ENCODE measurements at regions not wholly inside any gene's neighbourhood (a gene's known extent, or its start where the extent isn't known, plus 50 kb on each side); places are given as distances from the start of the nearest gene placed in this dataset.

DNA sequence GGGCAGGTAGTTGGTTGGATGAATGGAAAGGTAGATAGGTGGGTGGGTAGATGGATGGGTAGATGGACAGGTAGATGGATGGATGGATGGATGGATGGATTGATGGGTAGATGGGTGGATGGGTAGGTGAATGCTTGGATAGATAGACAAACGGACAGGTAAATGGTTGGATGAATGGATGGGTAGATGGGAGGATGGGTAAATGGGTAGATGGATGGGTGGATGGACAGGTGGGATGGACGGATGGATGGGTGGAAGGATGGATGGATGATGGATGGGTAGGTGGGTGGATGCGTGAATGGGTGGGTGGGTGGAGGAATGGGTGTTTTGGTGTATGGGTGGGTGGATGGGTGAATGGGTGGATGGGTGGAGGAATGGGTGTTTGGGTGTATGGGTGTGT is 50.1 kb upstream of the ASAP2 start:
- DNase-seq (ENCODE audit: low read depth) = no peak
- in situ Hi-C loops (cut with HindIII; ENCODE audit: low pct_unique_long_range_greater_than_20kb, low sequenced_read_pairs) = no loop called here

DNA sequence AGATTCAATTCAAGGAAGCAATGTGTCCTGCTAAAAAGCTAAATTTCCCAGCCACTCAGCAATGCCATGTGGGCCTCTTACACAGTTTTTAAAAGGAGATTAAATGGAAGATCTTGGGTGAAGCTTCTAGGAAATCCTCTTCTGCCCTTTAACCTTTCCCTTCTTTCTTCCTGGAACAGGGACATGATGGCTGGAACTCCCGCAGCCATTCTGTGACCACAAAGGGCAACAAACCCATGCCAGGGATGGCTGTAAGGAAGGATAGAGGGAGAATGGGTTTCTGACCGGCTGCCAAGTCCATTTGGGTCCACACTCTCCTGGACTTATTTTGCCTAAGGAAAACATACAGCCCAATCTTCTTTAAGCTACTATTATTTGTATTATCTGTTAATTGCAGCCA is 52.6 kb upstream of the ASAP2 start:
- in situ Hi-C loops (cut with HindIII; ENCODE audit: low pct_unique_long_range_greater_than_20kb, low sequenced_read_pairs) = no loop called here

DNA sequence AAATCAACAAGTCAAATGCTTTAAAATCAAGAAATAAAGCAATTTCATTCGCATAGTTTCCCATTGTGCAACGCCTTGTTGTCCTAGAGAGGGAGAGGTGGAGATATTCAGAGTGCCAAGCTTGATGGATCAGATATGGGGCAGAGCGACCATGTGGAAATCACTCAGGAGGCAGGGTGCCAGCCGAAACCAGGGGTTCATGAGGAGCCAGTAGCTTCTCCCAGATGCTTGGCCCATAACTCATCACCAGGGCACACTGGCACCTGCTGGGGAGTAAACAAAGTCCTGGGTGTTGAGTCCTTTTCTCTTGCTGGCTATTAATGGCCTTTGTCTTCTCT is 53.0 kb upstream of the ASAP2 start:
- in situ Hi-C loops (cut with HindIII; ENCODE audit: low pct_unique_long_range_greater_than_20kb, low sequenced_read_pairs) = no loop called here
- no peak for DNase-seq (ENCODE audit: low read depth)

More for the DNA sequence above, 52.6 kb upstream of the ASAP2 start:
- no peak for DNase-seq (ENCODE audit: low read depth)

DNA sequence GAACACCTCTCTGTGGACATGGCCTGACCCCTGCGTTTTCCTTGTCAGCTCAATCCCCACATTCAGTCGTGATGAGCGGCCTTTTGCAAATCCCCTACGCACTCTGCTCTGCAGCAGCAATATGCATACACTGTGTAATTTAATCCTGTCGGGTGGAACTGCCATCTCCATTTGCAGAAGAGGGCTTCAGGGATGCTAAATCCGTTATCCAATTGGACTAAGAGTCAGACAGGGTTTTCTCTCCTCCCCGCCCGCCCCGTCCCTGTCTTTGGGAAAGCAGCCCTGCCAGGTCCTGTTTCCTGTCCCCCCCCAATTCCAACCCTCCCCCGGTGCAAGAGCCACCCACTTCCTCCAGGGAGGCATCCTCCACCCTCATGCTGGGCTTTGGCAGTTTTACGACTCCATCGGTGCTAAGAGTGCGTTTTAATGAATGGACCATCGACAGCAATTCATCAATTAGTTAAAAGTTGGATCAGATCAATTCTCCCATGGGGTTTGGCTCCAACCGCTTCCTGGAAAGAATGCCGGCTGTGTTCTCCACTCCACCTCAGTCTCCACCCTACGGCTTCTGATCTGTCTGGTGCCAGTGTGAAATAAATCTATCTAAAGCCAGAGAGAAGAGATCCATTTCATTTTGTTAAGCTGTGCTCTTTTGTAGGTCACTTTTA is 53.5 kb upstream of the ASAP2 start:
- in situ Hi-C loops (cut with HindIII; ENCODE audit: low pct_unique_long_range_greater_than_20kb, low sequenced_read_pairs) = no loop called here
- no peak for DNase-seq (ENCODE audit: low read depth)

DNA sequence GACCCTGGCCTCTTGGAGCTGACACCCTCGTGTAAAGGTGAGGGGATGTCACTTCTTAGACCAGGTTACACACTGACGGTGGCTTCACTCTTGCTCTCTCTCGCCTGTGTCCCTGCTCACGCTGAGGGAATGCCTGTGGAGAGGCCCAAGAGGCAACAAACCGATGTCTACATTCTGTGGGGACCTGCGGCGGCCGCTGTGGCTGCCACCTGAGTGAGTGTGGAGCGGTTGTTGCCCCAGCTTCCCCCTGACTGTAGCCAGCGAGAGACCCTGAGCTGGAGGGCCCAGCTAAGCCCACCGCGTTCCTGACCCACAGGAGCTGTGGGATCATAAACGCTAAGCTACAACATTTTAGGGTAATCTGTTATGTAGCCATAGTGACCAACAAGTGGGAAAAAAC is 55.7 kb upstream of the ASAP2 start:
- no peak for DNase-seq (ENCODE audit: low read depth)
- in situ Hi-C loops (cut with HindIII; ENCODE audit: low pct_unique_long_range_greater_than_20kb, low sequenced_read_pairs) = no loop called here

DNA sequence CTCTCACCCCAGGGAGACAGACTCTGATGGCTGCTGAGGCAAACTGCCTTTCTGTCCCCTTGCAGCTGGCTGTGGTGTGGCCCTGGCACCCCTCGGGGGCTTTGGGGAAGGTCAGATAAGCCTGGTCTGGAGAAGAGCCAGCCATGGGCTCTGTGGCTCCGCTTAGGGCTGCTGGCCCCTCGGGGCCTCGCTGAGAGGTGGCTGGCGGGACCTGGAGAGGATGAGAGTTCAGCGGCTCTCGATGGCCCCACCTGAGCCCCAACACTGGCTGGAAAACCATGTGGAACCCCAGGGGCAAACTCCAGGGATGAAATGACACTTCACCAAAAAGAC is 56.1 kb upstream of the ASAP2 start:
- in situ Hi-C loops (cut with HindIII; ENCODE audit: low pct_unique_long_range_greater_than_20kb, low sequenced_read_pairs) = no loop called here
- DNase-seq (ENCODE audit: low read depth) = no peak

DNA sequence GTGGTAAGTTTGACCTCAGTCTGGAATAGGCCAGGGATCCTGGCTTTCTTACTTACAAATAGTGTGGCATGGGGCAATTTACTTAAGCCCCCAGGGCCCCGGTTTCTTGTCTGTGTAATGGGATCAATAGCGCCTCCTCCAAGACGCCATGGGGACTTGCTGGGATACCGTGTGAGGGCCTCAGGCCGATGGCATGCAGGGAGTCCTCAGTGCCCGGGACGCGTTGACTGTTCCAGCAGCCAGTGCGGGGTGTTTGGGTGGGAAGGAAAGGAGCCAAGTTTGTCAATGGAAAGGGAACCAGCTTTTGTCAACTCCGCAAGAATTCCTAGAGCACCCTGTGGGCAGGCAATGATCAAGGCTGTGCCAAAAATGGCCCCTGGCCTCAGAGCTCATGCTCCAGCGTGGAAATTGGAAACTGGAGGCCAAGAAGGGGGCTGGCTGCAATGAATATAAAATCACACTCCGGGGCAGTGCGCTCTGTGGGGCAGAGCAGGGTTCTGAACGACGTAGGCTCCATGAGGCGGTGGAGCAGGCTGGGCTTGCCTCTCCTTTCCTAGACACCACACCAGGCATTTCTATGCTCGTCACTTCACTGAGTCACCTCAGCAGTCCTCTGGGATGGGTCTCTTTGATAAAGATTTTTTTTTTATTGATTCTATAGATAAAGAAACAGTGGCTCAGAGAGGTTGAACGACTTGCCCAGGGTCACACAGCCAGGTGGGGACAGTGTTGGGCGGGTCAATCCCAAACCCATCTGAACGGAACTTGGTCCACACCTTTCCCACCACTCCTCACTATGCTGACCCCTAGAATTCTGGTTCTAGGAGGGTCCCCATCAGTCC is 56.7 kb upstream of the ASAP2 start:
- no peak for DNase-seq (ENCODE audit: low read depth)
- in situ Hi-C loops (cut with HindIII; ENCODE audit: low pct_unique_long_range_greater_than_20kb, low sequenced_read_pairs) = no loop called here

DNA sequence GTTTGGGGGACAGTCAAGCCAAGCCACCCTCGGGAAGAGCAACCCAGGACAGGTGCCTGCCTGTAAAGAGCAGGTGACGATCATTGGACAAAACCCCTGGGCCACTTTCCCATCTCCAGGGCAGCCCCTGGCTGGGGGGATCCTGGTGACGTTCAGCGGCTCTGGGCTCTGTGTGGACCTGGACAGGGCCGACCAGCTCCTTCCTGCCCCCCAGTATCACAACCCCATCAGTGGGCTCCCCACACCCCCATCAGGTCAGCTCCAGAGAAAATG is 57.3 kb upstream of the ASAP2 start:
- no peak for DNase-seq (ENCODE audit: low read depth)
- in situ Hi-C loops (cut with HindIII; ENCODE audit: low pct_unique_long_range_greater_than_20kb, low sequenced_read_pairs) = no loop called here

DNA sequence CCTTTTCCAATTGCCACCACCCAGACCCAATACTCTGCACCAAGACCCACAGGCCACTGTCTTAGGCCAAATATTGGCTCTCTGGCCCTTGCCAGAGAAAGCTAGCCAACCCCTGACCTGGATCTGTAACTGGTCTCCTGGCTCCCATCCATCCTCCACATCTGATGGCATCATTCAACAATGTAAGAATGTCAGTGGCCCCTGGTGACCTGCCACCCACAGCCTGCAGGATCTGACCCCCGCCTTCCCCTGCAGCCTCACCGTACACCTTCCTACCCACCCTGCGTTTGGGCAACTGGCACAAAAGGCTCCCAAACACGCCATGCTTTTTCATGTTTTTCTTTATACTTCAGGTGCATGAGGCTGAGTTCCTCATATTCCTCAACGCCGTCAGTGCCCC is 60.0 kb upstream of the ASAP2 start:
- in situ Hi-C loops (cut with HindIII; ENCODE audit: low pct_unique_long_range_greater_than_20kb, low sequenced_read_pairs) = no loop called here

DNA sequence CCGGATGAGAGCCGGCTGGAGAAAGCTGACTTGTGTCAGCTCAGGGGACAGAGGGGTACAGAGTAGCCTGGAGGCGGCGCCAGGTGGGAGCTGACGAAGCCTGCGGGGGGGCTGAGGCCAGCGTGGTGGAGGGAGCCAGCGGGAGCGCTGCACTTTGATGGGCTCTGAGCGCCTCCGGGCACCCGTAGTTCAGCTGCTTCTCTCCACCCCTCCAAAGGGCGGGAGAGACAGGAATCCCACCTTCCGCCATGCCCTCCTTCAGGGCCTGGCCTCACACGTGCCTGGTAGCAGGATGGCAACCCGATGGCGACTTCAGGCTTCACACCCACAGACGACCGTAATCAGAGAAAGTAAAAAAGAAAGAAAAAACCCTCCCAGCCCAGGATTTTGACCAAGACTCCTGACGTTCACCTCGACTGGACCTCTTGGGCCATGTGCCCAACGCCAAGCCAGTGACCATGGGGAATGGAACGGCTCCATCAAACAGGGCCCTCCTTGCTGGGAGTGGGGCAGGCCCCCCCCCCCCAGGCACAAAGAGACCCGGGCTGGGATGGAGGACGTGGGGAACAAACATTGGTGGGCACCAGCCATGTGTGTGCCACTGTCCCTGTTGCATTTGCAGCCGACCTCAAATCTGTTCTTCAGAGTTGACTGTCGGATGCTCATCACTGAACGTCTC is 60.7 kb upstream of the ASAP2 start:
- DNase-seq (ENCODE audit: low read depth) = no peak
- in situ Hi-C loops (cut with HindIII; ENCODE audit: low pct_unique_long_range_greater_than_20kb, low sequenced_read_pairs) = no loop called here

More for the DNA sequence above, 60.0 kb upstream of the ASAP2 start:
- no peak for DNase-seq (ENCODE audit: low read depth)

DNA sequence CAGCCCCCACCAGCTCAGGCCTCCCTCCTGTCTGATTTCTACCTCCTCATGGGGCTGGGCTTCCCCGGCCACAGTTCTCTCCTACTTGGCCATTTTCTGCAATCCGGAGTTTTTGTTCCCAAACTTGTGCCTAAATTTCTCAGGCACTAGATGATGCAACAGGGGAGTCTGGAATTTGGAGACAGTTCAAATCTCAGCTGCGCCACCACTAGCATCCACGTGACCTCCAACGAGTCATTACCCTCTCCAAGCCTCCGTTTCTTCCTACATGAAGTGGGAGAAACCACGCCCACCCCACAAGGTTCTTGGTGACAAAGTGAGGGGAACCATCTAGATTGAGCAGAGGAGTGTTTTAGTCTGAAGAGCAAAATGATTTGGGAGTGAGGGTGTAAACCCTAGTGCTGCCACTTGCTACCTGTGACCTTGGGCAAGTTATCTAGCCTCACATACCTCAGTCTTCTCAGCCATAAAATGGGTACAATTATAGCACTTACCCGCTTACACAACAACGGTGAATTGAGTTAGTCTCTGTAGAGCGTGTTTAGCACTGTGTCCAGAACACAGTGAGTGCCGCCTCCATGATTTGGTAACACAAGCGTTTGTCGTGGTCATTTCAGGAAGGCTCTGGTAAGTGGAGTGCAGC is 61.4 kb upstream of the ASAP2 start:
- no peak for DNase-seq (ENCODE audit: low read depth)
- in situ Hi-C loops (cut with HindIII; ENCODE audit: low pct_unique_long_range_greater_than_20kb, low sequenced_read_pairs) = no loop called here

DNA sequence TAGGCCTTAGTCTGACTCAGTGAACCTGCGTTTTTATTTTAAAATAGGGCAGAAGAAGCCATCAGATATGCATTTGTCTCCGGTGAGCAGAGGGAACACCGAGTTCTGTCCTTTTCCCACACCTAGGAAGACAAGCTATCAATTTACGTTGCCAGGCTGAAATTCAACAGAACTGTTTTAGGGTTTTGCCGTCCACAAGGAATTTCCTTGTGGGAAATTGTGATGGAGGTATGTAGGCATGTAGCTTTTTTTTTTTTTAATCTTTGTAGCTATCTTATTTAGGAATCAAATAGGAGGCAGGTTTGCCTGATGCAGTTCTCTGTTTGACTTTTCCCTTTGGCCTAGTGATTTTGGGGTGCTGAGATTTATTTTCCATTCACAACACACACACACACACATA is 62.0 kb upstream of the ASAP2 start:
- DNase-seq (ENCODE audit: low read depth) = no peak
- in situ Hi-C loops (cut with HindIII; ENCODE audit: low pct_unique_long_range_greater_than_20kb, low sequenced_read_pairs) = no loop called here

DNA sequence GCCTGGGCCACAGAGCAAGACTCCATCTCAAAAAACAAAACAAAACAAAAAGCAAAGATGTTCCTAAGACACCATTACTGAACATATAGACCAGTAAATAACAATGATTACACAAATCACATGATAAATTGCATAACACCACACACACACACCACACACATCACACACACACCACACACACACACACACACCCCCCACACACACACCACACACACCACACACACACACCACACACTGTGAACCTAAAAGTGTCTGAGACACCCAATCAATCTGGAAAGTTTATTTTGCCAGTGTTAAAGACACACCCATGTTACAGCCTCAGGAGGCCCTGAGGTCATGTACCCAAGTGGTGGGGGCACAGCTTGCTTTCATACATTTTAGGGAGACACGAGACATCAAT is 62.6 kb upstream of the ASAP2 start:
- no peak for DNase-seq (ENCODE audit: low read depth)
- in situ Hi-C loops (cut with HindIII; ENCODE audit: low pct_unique_long_range_greater_than_20kb, low sequenced_read_pairs) = no loop called here

DNA sequence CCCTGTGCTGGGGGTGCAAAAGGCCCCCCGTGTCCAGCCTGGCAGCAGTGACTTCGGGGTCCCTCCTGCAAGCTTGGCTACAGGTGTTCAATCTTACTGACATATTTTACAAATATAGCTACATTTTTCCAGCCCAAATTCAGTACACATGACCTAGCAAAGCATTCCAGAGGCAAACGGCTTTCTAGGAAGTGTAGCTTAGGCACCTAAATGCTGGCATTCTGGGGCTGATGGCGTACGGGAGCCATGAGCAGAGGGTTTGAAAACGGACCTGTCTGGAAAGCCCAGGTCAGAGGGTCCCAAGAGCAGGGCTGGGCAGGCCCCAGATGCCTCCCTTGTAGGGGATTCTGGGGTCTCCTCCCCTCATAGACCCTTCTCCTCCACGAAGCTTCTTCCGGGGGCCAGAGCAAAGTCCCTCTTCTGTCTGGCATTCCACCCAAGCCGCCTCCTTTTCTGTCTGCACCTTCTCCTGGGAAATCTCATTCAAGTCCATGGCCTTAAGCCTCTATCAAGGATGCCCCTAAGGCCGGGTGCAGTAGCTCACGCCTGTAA is 63.3 kb upstream of the ASAP2 start:
- DNase-seq (ENCODE audit: low read depth) = no peak
- in situ Hi-C loops (cut with HindIII; ENCODE audit: low pct_unique_long_range_greater_than_20kb, low sequenced_read_pairs) = no loop called here

DNA sequence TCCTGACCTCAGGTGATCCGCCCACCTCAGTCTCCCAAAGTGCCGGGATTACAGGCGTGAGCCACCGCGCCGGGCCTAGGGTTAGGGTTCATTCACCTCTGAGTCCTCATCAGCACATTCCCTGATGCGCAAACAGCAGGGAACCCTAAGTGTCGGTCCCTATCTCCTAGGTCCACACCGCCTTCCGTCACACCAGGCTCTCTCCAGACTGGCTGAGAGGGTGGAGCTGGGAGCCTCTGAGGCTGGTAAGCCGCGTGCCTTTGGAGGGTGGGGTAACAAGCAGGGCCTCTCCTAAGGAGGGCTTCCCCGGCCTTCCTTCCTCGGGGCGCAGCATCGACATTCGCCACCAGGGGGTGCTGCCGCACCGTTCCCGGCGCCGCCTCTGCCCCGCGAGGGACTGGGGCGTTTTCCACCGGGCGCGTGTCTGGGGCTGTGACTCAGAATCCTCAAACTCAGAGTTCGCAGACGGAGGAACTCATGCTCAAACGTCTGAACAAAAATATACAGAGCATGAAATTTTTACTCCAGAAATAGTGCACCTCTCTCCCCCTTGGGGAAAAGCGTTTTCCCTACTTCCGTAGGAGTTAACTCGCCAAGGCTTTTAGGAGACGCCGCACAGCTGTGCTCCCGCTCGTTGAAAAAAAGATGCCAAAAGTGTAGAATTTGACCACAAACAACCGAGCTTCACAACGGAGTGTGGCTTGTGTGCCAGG is 63.9 kb upstream of the ASAP2 start:
- in situ Hi-C loops (cut with HindIII; ENCODE audit: low pct_unique_long_range_greater_than_20kb, low sequenced_read_pairs) = no loop called here
- DNase-seq (ENCODE audit: low read depth) = peak; percentile 95

DNA sequence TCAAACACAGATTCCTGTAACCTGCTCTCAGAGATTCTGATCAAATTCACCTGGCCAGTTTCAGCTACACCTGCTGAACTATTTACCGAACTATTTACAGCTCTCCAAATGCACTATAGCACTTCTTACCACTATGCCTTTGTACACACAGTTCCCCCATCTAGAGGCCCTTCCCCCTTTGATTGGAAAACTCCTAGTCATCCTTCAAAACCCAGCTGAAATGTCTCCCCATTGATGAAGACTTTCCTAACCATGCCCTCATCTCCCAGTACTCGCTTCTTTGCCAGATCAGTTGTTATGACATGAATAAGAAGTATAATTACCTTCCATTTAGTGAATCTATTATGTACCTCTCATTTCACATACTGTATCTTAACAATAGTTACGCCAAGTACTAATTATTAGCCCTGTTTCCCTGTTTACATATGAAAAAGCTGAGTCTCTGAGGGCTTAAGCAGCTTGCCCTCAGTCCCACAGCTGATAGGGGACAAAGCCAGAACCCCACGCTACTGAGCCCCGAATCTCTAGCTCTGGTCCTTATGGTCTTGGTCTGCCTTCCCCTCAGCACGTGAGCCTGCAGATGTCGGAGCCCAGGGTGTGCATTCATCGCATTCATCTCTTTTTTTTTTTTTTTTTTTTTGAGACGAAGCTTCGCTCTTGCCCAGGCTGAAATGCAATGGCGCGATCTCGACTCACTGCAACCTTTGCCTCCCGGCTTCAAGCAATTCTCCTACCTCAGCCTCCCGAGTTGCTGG is 64.7 kb upstream of the ASAP2 start:
- no peak for DNase-seq (ENCODE audit: low read depth)
- in situ Hi-C loops (cut with HindIII; ENCODE audit: low pct_unique_long_range_greater_than_20kb, low sequenced_read_pairs) = no loop called here

DNA sequence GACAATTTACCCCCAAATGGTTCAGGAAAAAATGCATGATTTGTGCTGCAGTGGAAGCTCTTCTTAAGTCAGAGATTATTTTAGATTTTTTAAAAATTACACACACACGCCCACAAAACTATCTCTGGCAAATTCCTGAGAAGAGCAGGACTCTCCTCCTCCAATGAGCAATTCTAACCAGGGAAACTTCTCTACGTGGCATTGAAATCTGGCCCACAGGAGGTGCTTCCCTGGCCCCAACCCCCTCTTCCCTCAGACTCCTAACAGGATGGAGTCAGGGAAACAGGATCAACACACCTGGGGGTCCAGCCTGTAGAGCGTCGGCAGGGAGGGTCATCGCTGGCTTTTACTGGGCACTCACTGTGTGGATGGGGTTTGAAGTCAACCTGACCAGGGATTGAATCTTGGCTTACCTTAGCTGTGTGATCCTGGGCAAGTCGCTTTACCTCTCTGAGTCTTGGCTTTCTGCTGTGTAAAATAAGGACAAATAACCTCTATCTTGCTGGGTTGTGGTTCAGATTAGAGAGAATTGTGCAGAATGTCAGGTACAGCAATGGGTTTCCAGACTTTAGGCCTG is 65.4 kb upstream of the ASAP2 start:
- DNase-seq (ENCODE audit: low read depth) = no peak
- in situ Hi-C loops (cut with HindIII; ENCODE audit: low pct_unique_long_range_greater_than_20kb, low sequenced_read_pairs) = no loop called here

DNA sequence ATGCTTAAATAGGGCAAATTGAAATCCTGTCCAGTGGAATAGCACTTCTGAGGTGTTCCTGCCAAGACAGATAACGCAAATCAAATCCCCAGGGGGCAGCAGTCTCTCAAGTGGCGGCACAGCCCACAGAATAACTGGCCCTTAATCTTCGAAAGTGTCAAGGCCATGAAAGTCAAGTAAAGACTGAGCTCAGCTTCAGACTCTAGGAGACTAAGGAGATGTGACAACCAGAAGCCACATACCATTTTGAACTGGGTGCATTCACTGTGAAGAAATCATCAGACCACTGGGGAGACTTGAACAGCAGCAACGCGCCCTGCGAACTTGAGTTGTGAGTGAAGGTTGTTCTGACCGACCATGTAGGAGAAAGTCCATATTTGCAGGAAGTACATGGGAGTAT is 66.0 kb upstream of the ASAP2 start:
- DNase-seq (ENCODE audit: low read depth) = no peak
- in situ Hi-C loops (cut with HindIII; ENCODE audit: low pct_unique_long_range_greater_than_20kb, low sequenced_read_pairs) = no loop called here

Measured in Caki2 (cell line).